Epithelial cell of proximal tubule (primary cell): ENCODE measurements at regions not wholly inside any gene's neighbourhood (a gene's known extent, or its start where the extent isn't known, plus 50 kb on each side); places are given as distances from the start of the nearest gene placed in this dataset.

Experiments
- DNase-seq: peaks from one replicate; pipeline ENCODE4 v3.0.0-alpha.2; 2011; ENCODE audit warnings: low read depth
- H3K4me3 ChIP-seq: 2 replicates; pipeline ENCODE4 v1.5.1; 2011; ENCODE audit warnings: low read depth, mild to moderate bottlenecking, low read length
- TF ChIP-seq, protein P1 (sequence below): conservative IDR thresholded peaks from 2 replicates; pipeline ENCODE4 v1.5.1; 2012; ENCODE audit warnings: low read depth, mild to moderate bottlenecking, low read length

DNA sequence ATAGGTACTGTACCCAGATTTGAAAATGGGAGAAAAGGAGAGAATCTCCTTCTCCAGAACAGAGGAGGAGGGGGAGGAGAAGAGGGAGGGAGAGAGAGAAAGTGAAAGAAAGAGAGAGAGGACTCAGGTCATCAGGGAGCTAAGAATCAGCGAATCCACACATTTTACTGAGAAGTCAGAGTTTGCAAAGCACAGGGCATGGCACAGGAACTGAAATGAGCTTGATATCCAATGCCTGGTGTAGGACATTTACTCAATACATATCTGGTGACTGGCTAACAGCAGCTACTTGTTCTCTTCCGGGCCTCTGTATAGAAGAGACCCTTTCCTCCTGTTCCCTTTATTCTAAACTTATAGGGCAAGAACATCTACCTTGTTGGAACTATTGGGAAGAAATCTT, 375.1 kb downstream of the KLF5 start:
- H3K4me3 ChIP-seq = no peak overlapping the region
- TF ChIP-seq, protein P1, sequence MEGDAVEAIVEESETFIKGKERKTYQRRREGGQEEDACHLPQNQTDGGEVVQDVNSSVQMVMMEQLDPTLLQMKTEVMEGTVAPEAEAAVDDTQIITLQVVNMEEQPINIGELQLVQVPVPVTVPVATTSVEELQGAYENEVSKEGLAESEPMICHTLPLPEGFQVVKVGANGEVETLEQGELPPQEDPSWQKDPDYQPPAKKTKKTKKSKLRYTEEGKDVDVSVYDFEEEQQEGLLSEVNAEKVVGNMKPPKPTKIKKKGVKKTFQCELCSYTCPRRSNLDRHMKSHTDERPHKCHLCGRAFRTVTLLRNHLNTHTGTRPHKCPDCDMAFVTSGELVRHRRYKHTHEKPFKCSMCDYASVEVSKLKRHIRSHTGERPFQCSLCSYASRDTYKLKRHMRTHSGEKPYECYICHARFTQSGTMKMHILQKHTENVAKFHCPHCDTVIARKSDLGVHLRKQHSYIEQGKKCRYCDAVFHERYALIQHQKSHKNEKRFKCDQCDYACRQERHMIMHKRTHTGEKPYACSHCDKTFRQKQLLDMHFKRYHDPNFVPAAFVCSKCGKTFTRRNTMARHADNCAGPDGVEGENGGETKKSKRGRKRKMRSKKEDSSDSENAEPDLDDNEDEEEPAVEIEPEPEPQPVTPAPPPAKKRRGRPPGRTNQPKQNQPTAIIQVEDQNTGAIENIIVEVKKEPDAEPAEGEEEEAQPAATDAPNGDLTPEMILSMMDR = no peak
- no peak for DNase-seq

DNA sequence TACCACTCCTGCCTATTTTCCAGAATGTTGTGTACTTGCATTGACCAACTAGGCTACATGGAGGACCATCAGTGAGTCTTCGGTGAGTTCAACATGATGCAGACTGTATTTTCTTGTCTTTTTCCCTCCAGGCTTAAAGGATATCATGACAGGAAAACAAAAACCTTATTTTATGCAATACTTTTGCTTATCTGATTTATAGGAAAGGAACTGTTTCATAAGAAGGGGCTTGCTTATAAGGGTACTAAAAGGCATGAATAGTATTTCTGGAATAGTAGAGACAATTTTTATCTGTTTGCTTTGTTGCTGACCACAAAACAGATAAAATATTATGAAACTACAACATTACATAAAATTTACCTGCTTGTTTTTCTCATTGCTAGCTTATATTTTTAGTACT, 374.7 kb downstream of the KLF5 start:
- no peak overlapping the region for H3K4me3 ChIP-seq
- no peak for DNase-seq
- TF ChIP-seq, protein P1 = no peak

GRCh38 chr13:73429701-73430100, 370.9 kb downstream of the KLF5 start:
- peak; percentile 62 for DNase-seq
- TF ChIP-seq, protein P1 = no peak
- no peak overlapping the region for H3K4me3 ChIP-seq

GRCh38 chr13:73428706-73429105, 369.9 kb downstream of the KLF5 start:
- DNase-seq = no peak
- TF ChIP-seq, protein P1 = no peak
- H3K4me3 ChIP-seq = no peak overlapping the region

DNA sequence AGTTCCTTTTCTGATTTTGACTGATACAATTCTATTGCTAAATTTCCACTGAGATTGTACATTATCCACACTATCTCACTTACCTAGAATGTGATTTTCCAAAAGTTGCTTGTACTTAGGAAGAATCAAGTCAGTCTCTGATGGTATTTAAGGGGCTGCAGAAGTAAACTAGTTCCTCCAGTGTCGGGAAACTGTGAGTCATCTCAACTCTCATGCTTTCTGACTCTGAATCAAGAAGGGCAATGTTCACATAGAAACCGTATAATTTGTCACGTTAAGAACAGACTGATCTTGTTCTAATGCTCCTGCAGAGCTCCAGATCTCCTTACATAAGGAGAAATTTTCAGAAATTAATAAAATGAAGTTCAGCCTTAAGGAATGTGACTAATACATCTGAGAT, 369.3 kb downstream of the KLF5 start:
- TF ChIP-seq, protein P1 = no peak
- H3K4me3 ChIP-seq = no peak overlapping the region
- peak; percentile 72 for DNase-seq

DNA sequence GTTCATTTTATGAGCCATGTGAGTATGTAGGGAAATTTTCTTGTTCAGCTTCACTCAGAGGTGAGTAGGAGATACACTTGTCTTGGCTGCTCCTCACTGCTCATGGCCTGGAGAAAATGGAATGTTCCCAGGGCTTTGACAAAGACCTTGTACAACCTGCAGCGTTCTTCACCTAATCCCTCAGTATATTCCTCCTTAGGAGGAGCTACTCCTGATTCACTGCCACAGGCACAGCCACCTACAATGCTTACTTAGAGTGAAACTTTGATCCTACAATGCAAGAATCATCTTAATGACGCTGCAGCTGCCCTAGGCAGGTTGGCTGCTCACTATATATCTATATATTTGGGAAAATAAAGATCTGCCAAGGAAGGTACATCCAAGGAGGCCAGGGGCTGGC, 364.2 kb downstream of the KLF5 start:
- no peak overlapping the region for H3K4me3 ChIP-seq
- TF ChIP-seq, protein P1 = no peak
- DNase-seq = no peak

- TF ChIP-seq, protein P1 = no peak
- H3K4me3 ChIP-seq = no peak overlapping the region
- peak; percentile 75 for DNase-seq
These were observed 362.6 kb downstream of the KLF5 start for GRCh38 chr13:73421310-73421912.
